ENCODE measurements at regions not wholly inside any gene's neighbourhood (a gene's known extent, or its start where the extent isn't known, plus 50 kb on each side); places are given as distances from the start of the nearest gene placed in this dataset.

- Histone ChIP-seq H2BK12ac (ENCODE audit: low read depth, low read length) (no peak overlapping the region), H2BK15ac (ENCODE audit: low read length) (no peak overlapping the region), H4K8ac (ENCODE audit: extremely low read depth, insufficient read depth, low read length) (no peak overlapping the region), H2AFZ (ENCODE audit: low read length) (no peak overlapping the region), H2AK5ac (ENCODE audit: low read depth, low read length) (no peak overlapping the region), H3K36me3 (ENCODE audit: control insufficient read depth in 2 of 4, insufficient read depth in 4 of 4, low read length in 3 of 4) (no peaks in the 10 kb centered on the region), H2BK20ac (ENCODE audit: low read length) (no peak overlapping the region), H3K23ac (ENCODE audit: insufficient read length) (no peak overlapping the region), H3K27me3 (replicated peaks in 1 of 4; ENCODE audit: control insufficient read depth in 3 of 4, extremely low read depth in 1 of 4, insufficient read depth in 3 of 4, low read length in 3 of 4) (no peaks in the 10 kb centered on the region), H4K20me1 (replicated peaks in 1 of 2; ENCODE audit: control insufficient read depth in 1 of 2, insufficient read depth in 2 of 2, low read length in 2 of 2) (no peaks in the 10 kb centered on the region), H3K4ac (replicated peaks; ENCODE audit: insufficient read length, low read depth, low read length) (no peak overlapping the region), H3K9me3 (ENCODE audit: insufficient read depth in 2 of 2, low read depth in 1 of 2, low read length in 1 of 2) (no peaks in the 10 kb centered on the region), H3K18ac (ENCODE audit: extremely low read depth, low read length) (no peak overlapping the region), H3K9ac (replicated peaks in 1 of 4; ENCODE audit: extremely low read depth in 1 of 4, low read depth in 3 of 4, low read length in 3 of 4) (no peak overlapping the region), H3K56ac (replicated peaks; ENCODE audit: insufficient read length, low read depth, low read length) (no peak overlapping the region), H3K4me3 (ENCODE audit: extremely low read depth in 1 of 4, insufficient read depth in 2 of 4, low read depth in 3 of 4, low read length in 4 of 4) (no peak overlapping the region), H4K5ac (ENCODE audit: insufficient read length, low read depth, low read length) (no peak overlapping the region), H4K91ac (replicated peaks; ENCODE audit: insufficient read length, low read length) (no peak overlapping the region), H3K79me2 (ENCODE audit: control insufficient read depth in 1 of 2, insufficient read depth in 2 of 2, low read length in 2 of 2) (no peaks in the 10 kb centered on the region), H3K27ac (ENCODE audit: low read depth, low read length) (no peak overlapping the region), H3K23me2 (ENCODE audit: low read depth, low read length) (no peaks in the 10 kb centered on the region), H3K79me1 (ENCODE audit: low read depth, low read length) (no peaks in the 10 kb centered on the region), H3K14ac (ENCODE audit: insufficient read length) (no peak overlapping the region), H2BK120ac (replicated peaks; ENCODE audit: low read depth, low read length) (no peak overlapping the region), H3K4me1 (replicated peaks in 1 of 4; ENCODE audit: control insufficient read depth in 3 of 4, insufficient read depth in 4 of 4, low read length in 3 of 4) (no peaks in the 10 kb centered on the region), H2BK5ac (ENCODE audit: low read depth, low read length) (no peak overlapping the region), H3K4me2 (ENCODE audit: insufficient read depth in 1 of 2, low read depth in 2 of 2, low read length in 2 of 2) (no peak overlapping the region)
- DNase-seq (ENCODE audit: low read depth in 1 of 2, low spot score in 2 of 2), result no peak
- CTCF ChIA-PET (ENCODE audit: partially characterized antibody), result interaction anchor here (1.1 to 1.5 kb wide), 2 partner anchors 13 to 131 kb away, joined by 3 read pairs; no protein-coding TSS in a partner anchor
- POLR2A ChIA-PET (ENCODE audit: partially characterized antibody), result no interaction called here
- TF ChIP-seq POU5F1 (IDR thresholded peaks at IDR 0.05; ENCODE audit: low read depth, low read length), result no peak
- no peak for TF ChIP-seq ZNF274 (IDR thresholded peaks at IDR 0.05; ENCODE audit: borderline replicate concordance, extremely low read depth, low read length)
- no peak for TF ChIP-seq TAF7 (optimal IDR thresholded peaks at IDR 0.05; ENCODE audit: borderline replicate concordance, low read depth, low read length)
- TF ChIP-seq, protein P1, sequence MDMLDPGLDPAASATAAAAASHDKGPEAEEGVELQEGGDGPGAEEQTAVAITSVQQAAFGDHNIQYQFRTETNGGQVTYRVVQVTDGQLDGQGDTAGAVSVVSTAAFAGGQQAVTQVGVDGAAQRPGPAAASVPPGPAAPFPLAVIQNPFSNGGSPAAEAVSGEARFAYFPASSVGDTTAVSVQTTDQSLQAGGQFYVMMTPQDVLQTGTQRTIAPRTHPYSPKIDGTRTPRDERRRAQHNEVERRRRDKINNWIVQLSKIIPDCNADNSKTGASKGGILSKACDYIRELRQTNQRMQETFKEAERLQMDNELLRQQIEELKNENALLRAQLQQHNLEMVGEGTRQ (IDR thresholded peaks at IDR 0.05; ENCODE audit: low read length), result no peak
- TF ChIP-seq KDM4A (IDR thresholded peaks at IDR 0.05; ENCODE audit: low read depth, low read length, severe bottlenecking), result no peak
- 94% methylated on average over 1 of the region's 1 CpG; no CpG with 5 or more reads in 1 of the 2 experiments for WGBS, 2 experiments (ENCODE audit: extremely low coverage in 1 of 2, insufficient coverage in 1 of 2, insufficient read length in 1 of 2, insufficient replicate concordance in 2 of 2, low coverage in 1 of 2, low lambda C conversion rate in 2 of 2, missing lambda C conversion rate in 1 of 2)
- FAIRE-seq, result no peak
Measured at GRCh38 chr13:100942742-100943141, 268.1 kb upstream of the TMTC4 start.
